ENCODE measurements at regions not wholly inside any gene's neighbourhood (a gene's known extent, or its start where the extent isn't known, plus 50 kb on each side); places are given as distances from the start of the nearest gene placed in this dataset.

DNA sequence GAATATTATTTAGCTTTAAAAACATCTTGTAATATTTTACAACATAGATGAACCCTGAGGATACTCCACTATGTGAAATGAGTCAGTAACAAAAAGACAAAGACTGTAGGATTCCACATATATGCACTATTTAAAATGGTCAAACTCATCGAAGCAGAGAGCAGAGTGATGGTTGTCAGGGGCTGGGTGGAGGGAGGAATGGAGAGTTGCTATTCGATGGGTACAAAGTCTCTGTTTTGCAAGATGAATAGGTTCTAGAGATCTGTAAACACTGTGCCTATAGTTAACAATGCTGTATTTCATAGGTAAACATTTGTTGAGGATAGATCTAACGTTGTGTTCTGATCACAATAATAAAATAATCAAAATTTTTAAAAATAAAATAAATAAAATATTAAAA is 1675.9 kb upstream of the CELF4 start:
- intact Hi-C loops (cut with DNase I), result no loop called here
- no peak for TF ChIP-seq CTCF (IDR thresholded peaks at IDR 0.05)
- H3K27ac ChIP-seq, result no peak overlapping the region
- WGBS, 3 donors, result 79 to 93% (median 80%) methylated on average over 3 of the region's 3 CpGs
- no peaks in the 10 kb centered on the region for H3K9me3 ChIP-seq
- H3K4me3 ChIP-seq, result no peak overlapping the region
- no peak for DNase-seq
- H3K4me1 ChIP-seq (ENCODE audit: insufficient read depth), result no peaks in the 10 kb centered on the region
- H3K27me3 ChIP-seq, result no peaks in the 10 kb centered on the region
- H3K36me3 ChIP-seq, result no peaks in the 10 kb centered on the region

- Histone ChIP-seq H3K27ac (no peak overlapping the region), H3K27me3 (no peaks in the 10 kb centered on the region), H3K4me1 (ENCODE audit: insufficient read depth) (no peaks in the 10 kb centered on the region), H3K36me3 (no peaks in the 10 kb centered on the region), H3K4me3 (no peak overlapping the region), H3K9me3 (no peaks in the 10 kb centered on the region)
- 68 to 74% (median 72%) methylated on average over 5 of the region's 5 CpGs for WGBS, 3 donors
- intact Hi-C loops (cut with DNase I), result no loop called here
- TF ChIP-seq POLR2A (IDR thresholded peaks at IDR 0.05), result no peak
- no peak for TF ChIP-seq EP300 (IDR thresholded peaks at IDR 0.05)
- no peak for DNase-seq
Observed at GRCh38 chr18:39238981-39239660, 1673.5 kb upstream of the CELF4 start.

DNA sequence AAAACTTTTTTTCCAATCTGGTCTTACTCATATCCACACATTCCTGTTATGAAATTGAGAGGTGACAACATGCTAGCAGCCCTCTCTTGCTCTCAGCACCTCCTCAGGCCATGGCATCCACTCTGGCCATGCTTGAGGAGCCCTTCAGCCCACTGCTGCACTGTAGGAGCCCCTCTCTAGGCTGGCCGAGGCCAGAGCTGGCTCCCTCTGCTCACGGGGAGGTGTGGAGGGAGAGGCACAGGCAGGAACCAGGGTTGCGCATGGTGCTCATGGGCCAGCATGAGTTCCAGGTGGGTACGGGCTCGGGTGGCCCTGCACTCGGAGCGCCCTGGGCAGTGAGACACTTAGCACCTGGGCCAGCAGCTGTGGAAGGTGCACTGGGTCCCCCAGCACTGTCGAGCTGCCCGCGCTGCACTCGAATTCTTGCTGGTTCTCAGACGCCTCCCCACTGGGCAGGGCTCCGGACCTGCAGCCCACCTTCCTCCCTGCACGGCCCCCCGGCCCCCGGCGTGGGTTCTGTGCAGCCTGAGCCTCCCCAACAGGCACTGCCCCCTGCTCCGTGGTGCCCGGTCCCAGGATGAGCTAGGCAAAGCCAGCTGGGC is 1669.6 kb upstream of the CELF4 start:
- no peak overlapping the region for H3K27ac ChIP-seq
- H3K27me3 ChIP-seq, result no peaks in the 10 kb centered on the region
- H3K4me3 ChIP-seq, result no peak overlapping the region
- TF ChIP-seq EP300 (IDR thresholded peaks at IDR 0.05) (no peak), POLR2A (IDR thresholded peaks at IDR 0.05) (no peak), CTCF (IDR thresholded peaks at IDR 0.05) (no peak)
- DNase-seq, result no peak
- no peaks in the 10 kb centered on the region for H3K36me3 ChIP-seq
- intact Hi-C loops (cut with DNase I), result no loop called here
- WGBS, 3 donors, result 89 to 95% (median 94%) methylated on average over 18 to 19 of the region's 19 CpGs
- no peaks in the 10 kb centered on the region for H3K4me1 ChIP-seq (ENCODE audit: insufficient read depth)
- no peaks in the 10 kb centered on the region for H3K9me3 ChIP-seq

- H3K27me3 ChIP-seq, result no peaks in the 10 kb centered on the region
- intact Hi-C loops (cut with DNase I), result no loop called here
- TF ChIP-seq CTCF (IDR thresholded peaks at IDR 0.05) (no peak), POLR2A (IDR thresholded peaks at IDR 0.05) (no peak), EP300 (IDR thresholded peaks at IDR 0.05) (no peak)
- no peak overlapping the region for H3K4me3 ChIP-seq
- no peak overlapping the region for H3K27ac ChIP-seq
- no peak for DNase-seq
- H3K9me3 ChIP-seq, result no peaks in the 10 kb centered on the region
- H3K4me1 ChIP-seq (ENCODE audit: insufficient read depth), result no peaks in the 10 kb centered on the region
- 85 to 88% (median 87%) methylated on average over 8 of the region's 8 CpGs for WGBS, 3 donors
- no peaks in the 10 kb centered on the region for H3K36me3 ChIP-seq
Observed at GRCh38 chr18:39232937-39233336, 1667.3 kb upstream of the CELF4 start.

- TF ChIP-seq CTCF (IDR thresholded peaks at IDR 0.05), result no peak
- no peak for TF ChIP-seq EP300 (IDR thresholded peaks at IDR 0.05)
- no peak for TF ChIP-seq POLR2A (IDR thresholded peaks at IDR 0.05)
- intact Hi-C loops (cut with DNase I), result no loop called here
- no peaks in the 10 kb centered on the region for H3K4me1 ChIP-seq (ENCODE audit: insufficient read depth)
- no peak overlapping the region for H3K4me3 ChIP-seq
- no peaks in the 10 kb centered on the region for H3K27me3 ChIP-seq
- WGBS, 3 donors, result 46 to 48% (median 47%) methylated on average over 2 of the region's 2 CpGs
- no peaks in the 10 kb centered on the region for H3K36me3 ChIP-seq
- no peak overlapping the region for H3K27ac ChIP-seq
- DNase-seq, result no peak
- H3K9me3 ChIP-seq, result no peaks in the 10 kb centered on the region
Observed at GRCh38 chr18:39232490-39232889, 1666.9 kb upstream of the CELF4 start.

Data from ovary (tissue), 7 donors.